Lung (tissue), 11 donors: ENCODE measurements at regions not wholly inside any gene's neighbourhood (a gene's known extent, or its start where the extent isn't known, plus 50 kb on each side); places are given as distances from the start of the nearest gene placed in this dataset.
"Not testable (repeated sequence)": the region's sequence is repeated elsewhere in the genome, so short reads cannot be mapped to it uniquely, and the experiment has no call there.

ENCODE experiments used
- ATAC-seq: fragments of 200-7000 bp; cut with Tn5 transposase; one replicate; pipeline ENCODE4 v1.9.1; 2020; ENCODE audit warnings: moderate number of reproducible peaks; ENCODE audit not compliant: insufficient read depth, low FRiP score
- DNase-seq, 3 donors: peaks; one replicate each; pipeline ENCODE4 v3.0.0-alpha.2; 2013 to 2017
- H3K27ac ChIP-seq, 2 donors: one replicate each; pipeline ENCODE4 v1.5.1; 2013; ENCODE audit warnings: mild to moderate bottlenecking in 2 of 2, moderate library complexity in 2 of 2, control low read depth in 1 of 2, inconsistent platforms in 1 of 2, low read depth in 1 of 2, low read length in 1 of 2
- H3K27me3 ChIP-seq, 3 donors: one replicate each; pipeline ENCODE4 v1.5.1; 2013; ENCODE audit warnings: low read length in 2 of 3; ENCODE audit not compliant: control insufficient read depth in 3 of 3, insufficient read depth in 3 of 3
- H3K36me3 ChIP-seq, 4 donors: one replicate each; pipeline ENCODE4 v1.5.1; 2013; ENCODE audit warnings: low read length in 4 of 4, mild to moderate bottlenecking in 1 of 4, moderate library complexity in 1 of 4; ENCODE audit not compliant: control insufficient read depth in 4 of 4, insufficient read depth in 4 of 4
- H3K4me1 ChIP-seq, 5 donors: one replicate each; pipeline ENCODE4 v1.5.1; 2013; ENCODE audit warnings: low read length in 5 of 5, mild to moderate bottlenecking in 2 of 5, moderate library complexity in 1 of 5; ENCODE audit not compliant: control insufficient read depth in 5 of 5, insufficient read depth in 5 of 5
- H3K4me3 ChIP-seq: one replicate; pipeline ENCODE4 v1.5.1; 2013; ENCODE audit warnings: mild to moderate bottlenecking, control low read depth, moderate library complexity
- H3K9ac ChIP-seq, 2 donors: one replicate each; pipeline ENCODE4 v1.5.1; 2013; ENCODE audit warnings: low read length in 2 of 2, control low read depth in 1 of 2; ENCODE audit not compliant: insufficient read depth in 1 of 2
- H3K9me3 ChIP-seq, 4 donors: one replicate each; pipeline ENCODE4 v1.5.1; 2013; ENCODE audit warnings: low read length in 3 of 4, mild to moderate bottlenecking in 1 of 4, moderate library complexity in 1 of 4; ENCODE audit not compliant: control insufficient read depth in 4 of 4, insufficient read depth in 3 of 4
- WGBS, 2 donors: extraction: QIAGEN DNeasy Blood & Tissue Kit; methylation state at CpG; one replicate each; pipeline ENCODE4 v1.1.7; 2013; 5-methylcytosine and 5-hydroxymethylcytosine counted together
- TF ChIP-seq, protein P1 (sequence below): IDR thresholded peaks from 2 replicates; pipeline ENCODE4 v1.5.1; 2012; ENCODE audit warnings: mild to moderate bottlenecking; ENCODE audit errors: control extremely low read depth, extremely low read depth
- donor health status: control.
- donor health status: control.
- donor health status: Bipolar disorder and iron deficiency.
- donor health status: healthy.
- donor health status: DM: yes; HTN: yes; CAD: no.

GRCh38 chr5:164146223-164146622 is 640.8 kb downstream of the MAT2B start:
- DNase-seq: no peak
- Histone ChIP-seq H3K27ac (no peak overlapping the region), H3K27me3 (no peaks in the 10 kb centered on the region), H3K36me3 (no peaks in the 10 kb centered on the region), H3K4me1 (no peaks in the 10 kb centered on the region), H3K9me3 (no peaks in the 10 kb centered on the region), H3K9ac (no peak overlapping the region), H3K4me3 (no peak overlapping the region)
- TF ChIP-seq, protein P1, sequence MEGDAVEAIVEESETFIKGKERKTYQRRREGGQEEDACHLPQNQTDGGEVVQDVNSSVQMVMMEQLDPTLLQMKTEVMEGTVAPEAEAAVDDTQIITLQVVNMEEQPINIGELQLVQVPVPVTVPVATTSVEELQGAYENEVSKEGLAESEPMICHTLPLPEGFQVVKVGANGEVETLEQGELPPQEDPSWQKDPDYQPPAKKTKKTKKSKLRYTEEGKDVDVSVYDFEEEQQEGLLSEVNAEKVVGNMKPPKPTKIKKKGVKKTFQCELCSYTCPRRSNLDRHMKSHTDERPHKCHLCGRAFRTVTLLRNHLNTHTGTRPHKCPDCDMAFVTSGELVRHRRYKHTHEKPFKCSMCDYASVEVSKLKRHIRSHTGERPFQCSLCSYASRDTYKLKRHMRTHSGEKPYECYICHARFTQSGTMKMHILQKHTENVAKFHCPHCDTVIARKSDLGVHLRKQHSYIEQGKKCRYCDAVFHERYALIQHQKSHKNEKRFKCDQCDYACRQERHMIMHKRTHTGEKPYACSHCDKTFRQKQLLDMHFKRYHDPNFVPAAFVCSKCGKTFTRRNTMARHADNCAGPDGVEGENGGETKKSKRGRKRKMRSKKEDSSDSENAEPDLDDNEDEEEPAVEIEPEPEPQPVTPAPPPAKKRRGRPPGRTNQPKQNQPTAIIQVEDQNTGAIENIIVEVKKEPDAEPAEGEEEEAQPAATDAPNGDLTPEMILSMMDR: no peak
- no peak for ATAC-seq
- WGBS, 2 donors: 89 to 91% methylated on average over 4 of the region's 4 CpGs

DNA sequence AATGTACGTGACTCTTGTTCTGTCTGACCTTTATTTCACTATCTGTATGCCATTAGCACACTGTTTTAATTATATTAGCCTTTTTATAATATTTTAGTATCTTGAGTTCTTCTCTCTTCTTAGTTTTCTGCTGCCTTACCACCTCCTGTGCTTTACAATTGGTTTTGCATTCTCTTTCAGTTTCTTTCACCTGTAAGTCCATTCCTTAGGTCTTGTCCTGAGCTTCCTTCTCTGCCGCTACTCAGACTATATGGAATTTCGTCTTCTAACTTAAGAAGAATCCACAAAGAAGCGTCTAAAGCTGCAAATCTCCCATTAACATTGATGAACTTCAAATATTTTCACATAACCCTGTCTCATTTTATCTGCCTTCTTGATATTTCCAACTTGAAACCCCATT is 642.9 kb downstream of the MAT2B start:
- H3K9me3 ChIP-seq: no peaks in the 10 kb centered on the region
- H3K4me3 ChIP-seq: no peak overlapping the region
- ATAC-seq: no peak
- no peak for DNase-seq
- no peak overlapping the region for H3K27ac ChIP-seq
- H3K27me3 ChIP-seq: no peaks in the 10 kb centered on the region
- peaks cover 0 to 2% (median 0%) of the 10 kb centered on the region in 5 donors for H3K4me1 ChIP-seq
- 72 to 82% methylated on average over 4 of the region's 4 CpGs for WGBS, 2 donors
- H3K36me3 ChIP-seq: no peaks in the 10 kb centered on the region
- no peak overlapping the region for H3K9ac ChIP-seq
- TF ChIP-seq, protein P1: no peak

DNA sequence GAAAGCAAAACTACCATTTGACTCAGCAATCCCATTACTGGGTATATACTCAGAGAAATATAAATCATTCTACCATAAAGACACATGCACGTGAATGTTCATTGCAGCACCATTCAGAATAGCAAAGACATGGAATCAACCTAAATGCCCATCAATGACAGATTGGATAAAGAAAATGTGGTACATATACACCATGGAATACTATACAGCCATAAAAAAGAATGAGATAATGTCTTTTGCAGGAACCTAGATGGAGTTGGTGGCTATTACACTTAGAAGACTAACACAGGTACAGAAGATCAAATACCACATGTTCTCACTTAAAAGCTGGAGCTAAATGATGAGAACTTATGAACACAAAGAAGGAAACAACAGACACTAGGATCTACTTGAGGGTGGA is 647.1 kb downstream of the MAT2B start:
- DNase-seq, H3K27ac ChIP-seq, H3K4me3 ChIP-seq, H3K27me3 ChIP-seq, H3K36me3 ChIP-seq, H3K9me3 ChIP-seq, H3K9ac ChIP-seq, ATAC-seq: not testable (repeated sequence)
- peaks cover 0 to 12% (median 4%) of the 10 kb centered on the region in 5 donors for H3K4me1 ChIP-seq
- 94% methylated on average over 1 of the region's 1 CpG for WGBS, 2 donors

- no peak overlapping the region for H3K27ac ChIP-seq
- TF ChIP-seq, protein P1: no peak
Measured at GRCh38 chr5:164153469-164154172, 648.2 kb downstream of the MAT2B start.

More at GRCh38 chr5:164153469-164154172, 648.2 kb downstream of the MAT2B start:
- DNase-seq (peak in 2 of 3 donors; percentile 13), ATAC-seq (no peak)
- WGBS, 2 donors: 51 to 54% methylated on average over 4 of the region's 4 CpGs
- Histone ChIP-seq H3K9me3 (no peaks in the 10 kb centered on the region), H3K4me3 (no peak overlapping the region), H3K4me1 (peaks cover 0 to 12% (median 4%) of the 10 kb centered on the region in 5 donors), H3K27me3 (no peaks in the 10 kb centered on the region), H3K9ac (no peak overlapping the region), H3K36me3 (no peaks in the 10 kb centered on the region)
